SK-N-MC (cell line): ENCODE measurements at regions not wholly inside any gene's neighbourhood (a gene's known extent, or its start where the extent isn't known, plus 50 kb on each side); places are given as distances from the start of the nearest gene placed in this dataset.

Source experiments
- DNase-seq: peaks from one replicate; pipeline ENCODE4 v3.0.0-alpha.2; 2011; ENCODE audit warnings: low read depth, low spot score
- H3K27ac ChIP-seq: fragments of 200-600 bp; sonication (generic); 2 replicates; pipeline ENCODE4 v1.5.1; 2016; ENCODE audit warnings: mixed run types
- H3K36me3 ChIP-seq: fragments of 200-600 bp; sonication (generic); 2 replicates; pipeline ENCODE4 v1.6.1; 2017; ENCODE audit warnings: antibody characterized with exemption, low read length, mixed read lengths; ENCODE audit not compliant: insufficient read depth
- H3K4me3 ChIP-seq: fragments of 200-600 bp; sonication (generic); 2 replicates; pipeline ENCODE4 v1.5.1; 2016
- H3K9ac ChIP-seq: fragments of 200-600 bp; sonication (generic); 2 replicates; pipeline ENCODE4 v1.8.0; 2017; ENCODE audit warnings: mixed run types, mixed read lengths; ENCODE audit not compliant: insufficient read length
- H3K9me3 ChIP-seq: fragments of 200-600 bp; sonication (generic); 2 replicates; pipeline ENCODE4 v1.6.1; 2017; ENCODE audit warnings: low read depth, mild to moderate bottlenecking, antibody characterized with exemption, low read length, moderate library complexity, mixed read lengths
- EZH2 ChIP-seq: fragments of 200-600 bp; sonication (generic); IDR thresholded peaks from one replicate; pipeline ENCODE4 v1.6.1; 2017; ENCODE audit warnings: antibody characterized with exemption
- FOXP2 ChIP-seq: optimal IDR thresholded peaks from 2 replicates; pipeline ENCODE3; 2011; ENCODE audit warnings: mild to moderate bottlenecking, moderate library complexity; ENCODE audit not compliant: insufficient read depth; ENCODE audit errors: extremely low read length, control extremely low read depth
- POLR2AphosphoS5 ChIP-seq: IDR thresholded peaks from 2 replicates; pipeline ENCODE4 v1.6.1; 2012; ENCODE audit warnings: mild to moderate bottlenecking, low read depth, low read length, borderline replicate concordance

DNA sequence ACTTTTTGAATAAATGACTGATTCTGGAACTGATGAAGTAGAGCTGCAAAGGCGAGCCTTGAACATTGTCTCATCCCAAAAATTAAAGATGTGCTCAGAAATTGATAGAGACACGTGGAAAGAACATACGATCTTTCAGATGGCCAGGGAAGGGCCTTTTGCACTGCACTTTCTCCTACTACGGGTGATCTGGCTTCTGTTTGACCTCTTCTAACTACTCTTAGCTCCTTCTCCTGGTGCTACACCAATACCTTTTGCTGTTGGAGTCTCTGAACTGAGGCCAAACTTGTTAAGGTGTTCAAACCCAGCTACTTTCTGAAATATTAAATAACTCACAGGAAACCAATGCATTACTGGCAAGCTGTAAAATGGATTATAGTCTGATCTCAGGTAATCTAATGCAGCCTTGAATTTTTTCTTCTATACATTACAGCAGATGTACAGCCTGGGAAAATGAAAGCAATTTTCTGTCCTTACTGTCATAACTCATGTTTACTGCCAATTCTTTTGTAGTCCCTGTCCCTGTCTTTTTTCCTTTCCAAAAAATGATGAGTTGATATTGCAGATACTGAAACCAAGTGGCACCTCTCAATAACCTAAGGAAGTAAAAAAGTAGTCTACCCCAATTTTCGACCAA lies 1086.1 kb upstream of the CNTN5 start:
- Histone ChIP-seq H3K27ac (no peak overlapping the region), H3K36me3 (no peaks in the 10 kb centered on the region), H3K4me3 (no peak overlapping the region), H3K9ac (no peak overlapping the region), H3K9me3 (no peaks in the 10 kb centered on the region)
- TF ChIP-seq POLR2AphosphoS5 (no peak), EZH2 (no peak), FOXP2 (no peak)
- no peak for DNase-seq

DNA sequence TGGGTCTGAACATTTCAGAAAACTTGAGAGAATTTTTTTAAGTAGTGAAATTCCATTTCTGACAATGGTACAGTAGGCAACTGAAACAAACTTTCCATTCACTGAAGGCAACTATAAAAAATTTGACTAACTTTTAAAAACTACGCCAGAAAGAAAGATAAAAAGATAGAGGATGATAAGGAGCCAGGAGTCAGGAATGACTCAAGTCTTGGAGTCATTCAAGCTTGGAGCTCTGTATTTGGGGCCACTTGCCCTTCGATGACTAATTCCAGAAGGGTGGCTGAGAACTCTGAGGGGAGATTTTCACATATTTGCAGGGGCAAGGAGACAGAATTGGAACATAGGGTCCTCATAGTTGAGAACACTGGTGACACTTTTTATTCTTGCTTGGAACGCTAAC lies 1083.2 kb upstream of the CNTN5 start:
- H3K36me3 ChIP-seq, result no peaks in the 10 kb centered on the region
- H3K9me3 ChIP-seq, result no peaks in the 10 kb centered on the region
- H3K4me3 ChIP-seq, result no peak overlapping the region
- no peak overlapping the region for H3K27ac ChIP-seq
- H3K9ac ChIP-seq, result no peak overlapping the region
- DNase-seq, result no peak
- TF ChIP-seq POLR2AphosphoS5 (no peak), EZH2 (no peak), FOXP2 (no peak)

DNA sequence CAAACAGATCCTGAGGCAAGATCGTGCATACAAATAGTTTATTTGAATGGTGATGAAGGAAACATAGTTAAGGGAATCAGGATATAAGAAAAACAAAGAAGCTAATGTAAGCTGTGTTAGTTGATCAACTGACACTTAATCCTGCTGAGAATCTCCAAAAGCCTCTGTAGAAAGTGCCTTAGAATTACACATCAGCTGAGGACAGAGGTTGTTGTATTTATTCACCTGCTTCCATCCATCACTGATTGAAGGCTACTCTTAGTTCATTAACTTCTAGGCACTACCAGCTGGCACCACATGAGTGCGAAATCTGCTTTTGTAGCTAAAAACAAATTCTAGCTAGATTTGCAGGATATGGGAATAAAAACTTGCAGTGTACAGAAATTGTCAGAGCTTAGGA lies 1082.0 kb upstream of the CNTN5 start:
- no peak for TF ChIP-seq FOXP2
- no peak for TF ChIP-seq POLR2AphosphoS5
- no peak for TF ChIP-seq EZH2
- no peak overlapping the region for H3K9ac ChIP-seq
- H3K9me3 ChIP-seq, result no peaks in the 10 kb centered on the region
- H3K27ac ChIP-seq, result no peak overlapping the region
- DNase-seq, result no peak
- H3K4me3 ChIP-seq, result no peak overlapping the region
- H3K36me3 ChIP-seq, result no peaks in the 10 kb centered on the region

DNA sequence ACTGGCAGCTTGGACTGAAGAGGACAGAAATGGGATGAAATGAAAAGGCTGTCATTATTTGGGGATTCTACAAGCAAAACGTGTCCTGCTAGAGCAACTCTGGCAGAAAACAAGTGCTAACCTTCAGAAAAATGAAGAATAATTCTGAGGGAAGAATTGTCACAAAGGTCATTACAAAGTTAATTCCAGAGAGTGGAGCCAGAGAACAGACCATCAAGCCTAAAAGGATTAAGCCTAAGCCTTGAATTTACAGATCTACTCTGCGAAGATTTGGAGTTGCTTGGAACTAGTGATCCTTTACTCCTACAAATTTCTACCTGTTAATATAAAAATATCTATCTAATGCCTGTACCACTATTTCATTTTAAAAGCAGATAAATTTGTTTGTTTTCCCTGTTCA lies 1077.3 kb upstream of the CNTN5 start:
- DNase-seq, result no peak
- Histone ChIP-seq H3K9me3 (no peaks in the 10 kb centered on the region), H3K4me3 (no peak overlapping the region), H3K36me3 (no peaks in the 10 kb centered on the region), H3K27ac (no peak overlapping the region), H3K9ac (no peak overlapping the region)
- TF ChIP-seq POLR2AphosphoS5 (no peak), FOXP2 (no peak), EZH2 (no peak)

DNA sequence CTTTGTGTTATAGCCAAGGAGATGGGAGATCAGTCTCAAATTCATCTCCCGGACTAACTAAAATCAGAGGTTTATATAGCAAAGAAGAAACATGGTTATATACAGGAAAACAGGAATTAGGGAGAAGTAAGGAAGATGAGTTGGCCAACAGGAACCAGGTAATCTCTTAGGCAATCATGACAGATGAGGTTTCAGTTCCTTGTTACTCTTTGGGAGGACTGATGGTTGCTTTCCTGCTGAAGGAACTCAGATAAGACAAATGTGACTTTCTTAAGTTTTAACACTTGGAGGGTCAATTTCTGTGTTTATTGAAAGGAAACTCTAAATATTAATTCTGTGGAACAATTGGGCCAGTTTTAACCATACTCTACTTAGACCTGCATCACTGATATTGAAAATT lies 1072.0 kb upstream of the CNTN5 start:
- Histone ChIP-seq H3K27ac (no peak overlapping the region), H3K9me3 (no peaks in the 10 kb centered on the region), H3K36me3 (no peaks in the 10 kb centered on the region), H3K4me3 (no peak overlapping the region), H3K9ac (no peak overlapping the region)
- TF ChIP-seq FOXP2 (no peak), POLR2AphosphoS5 (no peak), EZH2 (no peak)
- no peak for DNase-seq

DNA sequence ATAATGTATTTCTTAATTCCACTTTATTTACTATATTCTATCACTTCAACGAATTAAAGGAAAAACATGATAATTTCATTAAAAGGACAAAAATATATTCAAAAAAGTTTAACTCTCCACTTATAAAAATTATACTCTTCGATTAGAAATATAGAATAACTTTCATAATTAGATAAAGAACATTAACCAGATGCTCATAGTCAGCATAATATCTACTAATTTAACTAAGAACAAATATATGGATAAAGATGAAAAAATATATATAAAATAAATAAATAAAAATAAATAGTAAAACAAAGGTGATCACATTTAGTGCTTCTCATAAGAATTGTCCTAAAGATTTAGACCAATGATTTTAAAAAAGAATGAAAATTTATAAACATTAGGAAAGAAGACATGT lies 1065.2 kb upstream of the CNTN5 start:
- no peak for DNase-seq
- Histone ChIP-seq H3K27ac (no peak overlapping the region), H3K36me3 (no peaks in the 10 kb centered on the region), H3K9ac (no peak overlapping the region), H3K4me3 (no peak overlapping the region), H3K9me3 (no peaks in the 10 kb centered on the region)
- no peak for TF ChIP-seq POLR2AphosphoS5
- no peak for TF ChIP-seq EZH2
- no peak for TF ChIP-seq FOXP2

DNA sequence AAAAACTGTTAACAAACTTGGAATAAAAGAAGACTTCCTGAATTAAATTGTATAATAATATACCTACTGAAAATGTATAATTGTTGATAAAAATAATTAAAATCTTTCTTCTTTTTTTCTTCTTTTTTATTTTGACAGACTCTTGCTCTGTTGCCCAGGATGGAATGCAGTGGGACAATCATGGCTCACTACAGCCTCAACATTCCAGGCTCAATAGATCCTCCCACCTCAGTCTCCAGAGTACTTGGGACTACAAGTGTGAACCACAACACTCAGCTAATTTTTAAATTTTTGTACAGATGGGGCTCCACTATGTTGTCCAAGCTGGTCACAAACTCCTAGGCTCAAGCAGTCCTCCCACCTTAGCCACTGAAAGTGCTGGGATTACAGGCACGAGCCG lies 1063.8 kb upstream of the CNTN5 start:
- no peak for TF ChIP-seq EZH2
- no peak for TF ChIP-seq POLR2AphosphoS5
- TF ChIP-seq FOXP2, result no peak
- Histone ChIP-seq H3K27ac (no peak overlapping the region), H3K36me3 (no peaks in the 10 kb centered on the region), H3K4me3 (no peak overlapping the region), H3K9me3 (no peaks in the 10 kb centered on the region), H3K9ac (no peak overlapping the region)
- no peak for DNase-seq

DNA sequence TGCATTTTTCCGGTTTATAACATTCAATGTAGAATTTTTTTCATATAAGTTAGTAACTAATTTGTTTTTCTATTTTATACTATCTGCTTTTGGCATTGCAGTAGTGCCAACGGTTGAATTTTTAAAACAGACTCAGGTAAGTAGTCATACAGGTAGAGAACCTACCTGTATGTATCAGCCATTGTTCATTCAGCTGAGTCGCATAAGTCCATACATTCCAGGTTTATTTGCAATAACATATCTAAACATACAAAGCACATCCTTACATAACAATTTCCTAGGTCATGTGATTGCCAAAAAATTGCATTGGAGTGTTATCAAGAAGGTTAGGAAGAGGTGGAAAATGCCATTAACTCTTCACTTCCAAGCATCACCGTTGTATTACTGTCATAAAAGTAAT lies 1059.3 kb upstream of the CNTN5 start:
- Histone ChIP-seq H3K36me3 (no peaks in the 10 kb centered on the region), H3K4me3 (no peak overlapping the region), H3K27ac (no peak overlapping the region), H3K9ac (no peak overlapping the region), H3K9me3 (no peaks in the 10 kb centered on the region)
- DNase-seq, result no peak
- no peak for TF ChIP-seq FOXP2
- no peak for TF ChIP-seq EZH2
- TF ChIP-seq POLR2AphosphoS5, result no peak

DNA sequence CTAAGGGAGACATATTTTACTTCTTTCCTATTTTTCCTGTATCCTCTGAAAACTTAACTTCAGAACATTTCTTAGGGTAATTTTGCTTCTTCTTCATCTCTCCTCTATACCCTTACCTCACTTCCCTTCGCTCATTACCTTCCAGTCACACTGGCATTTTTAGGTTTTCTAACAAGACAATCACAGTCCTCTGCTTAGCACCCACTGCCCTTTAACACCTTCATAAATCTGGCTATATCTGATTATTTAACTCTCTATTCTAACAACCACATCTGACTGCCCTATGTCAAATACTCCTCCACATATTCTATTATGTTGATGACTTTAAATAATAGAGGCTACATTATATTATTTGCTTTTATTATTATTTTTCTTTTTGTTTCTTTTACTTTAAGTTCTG lies 1058.0 kb upstream of the CNTN5 start:
- H3K9me3 ChIP-seq, result no peaks in the 10 kb centered on the region
- no peak for DNase-seq
- H3K27ac ChIP-seq, result no peak overlapping the region
- TF ChIP-seq POLR2AphosphoS5, result no peak
- TF ChIP-seq FOXP2, result no peak
- no peak for TF ChIP-seq EZH2
- no peak overlapping the region for H3K4me3 ChIP-seq
- no peak overlapping the region for H3K9ac ChIP-seq
- H3K36me3 ChIP-seq, result no peaks in the 10 kb centered on the region

DNA sequence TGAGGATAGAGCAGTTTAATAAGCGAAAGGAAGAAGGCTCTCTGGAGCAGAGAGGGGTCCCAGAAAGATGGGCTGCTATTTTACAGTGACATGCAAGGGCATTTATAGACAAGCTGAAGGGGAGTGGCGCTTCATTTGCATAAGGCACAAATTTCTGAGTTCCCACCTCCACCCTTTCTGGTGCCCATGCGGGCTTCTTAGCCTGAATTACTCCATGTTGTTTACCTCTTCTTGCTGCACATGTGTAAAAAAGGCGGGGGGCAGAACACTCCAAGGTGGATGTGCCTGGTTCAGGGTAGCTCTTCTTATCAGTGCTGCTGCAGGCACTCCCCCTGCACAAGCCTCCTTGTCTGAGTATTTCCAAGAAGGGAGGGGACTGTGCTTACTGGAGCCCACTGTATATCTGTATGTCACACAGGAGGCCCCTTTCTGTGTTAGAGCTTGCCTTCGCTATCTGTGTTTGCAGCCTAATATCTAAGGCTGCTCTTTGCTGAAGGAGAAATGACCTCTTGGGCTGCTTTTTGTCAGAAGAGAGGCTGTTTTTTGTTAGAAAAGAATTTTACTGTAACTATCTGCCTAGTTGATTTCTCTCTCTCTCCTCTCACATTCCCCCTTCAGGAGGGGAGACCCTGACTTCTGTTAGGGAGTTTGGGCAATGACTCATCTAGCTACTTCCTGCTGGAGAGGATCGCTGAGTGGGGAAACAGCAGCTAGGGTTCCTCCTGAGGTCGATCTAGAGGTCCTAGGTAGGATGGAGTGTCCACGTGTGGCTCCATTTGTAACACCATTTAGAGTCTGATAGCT lies 1057.0 kb upstream of the CNTN5 start:
- Histone ChIP-seq H3K9ac (no peak overlapping the region), H3K9me3 (no peaks in the 10 kb centered on the region), H3K4me3 (no peak overlapping the region), H3K27ac (no peak overlapping the region), H3K36me3 (no peaks in the 10 kb centered on the region)
- DNase-seq, result no peak
- no peak for TF ChIP-seq FOXP2
- TF ChIP-seq EZH2, result no peak
